ENCODE measurements at regions not wholly inside any gene's neighbourhood (a gene's known extent, or its start where the extent isn't known, plus 50 kb on each side); places are given as distances from the start of the nearest gene placed in this dataset.

GRCh38 chr6:37551002-37551401 is 51.3 kb upstream of the CCDC167 start:
- TF ChIP-seq EZH2phosphoT487 (IDR thresholded peaks at IDR 0.05; ENCODE audit: low read length) (no peak), CTCF (IDR thresholded peaks at IDR 0.05; ENCODE audit: low read length) (no peak)
